GM23248 (cell line): ENCODE measurements at regions not wholly inside any gene's neighbourhood (a gene's known extent, or its start where the extent isn't known, plus 50 kb on each side); places are given as distances from the start of the nearest gene placed in this dataset.

ENCODE experiments used
- EZH2 ChIP-seq: fragments of 200-600 bp; sonication (generic); IDR thresholded peaks from 2 replicates; pipeline ENCODE4 v1.6.1; 2018; ENCODE audit warnings: antibody characterized with exemption, mild to moderate bottlenecking; ENCODE audit not compliant: insufficient read depth, poor library complexity, severe bottlenecking
- EZH2phosphoT487 ChIP-seq: fragments of 200-600 bp; sonication (generic); IDR thresholded peaks from 2 replicates; pipeline ENCODE4 v1.6.1; 2018; ENCODE audit warnings: antibody characterized with exemption, moderate library complexity, mild to moderate bottlenecking, low read depth; ENCODE audit not compliant: insufficient read depth

GRCh38 chr11:15897211-15897960, 459.0 kb downstream of the SOX6 start:
- TF ChIP-seq EZH2, result no peak
- TF ChIP-seq EZH2phosphoT487, result no peak
